H7 (cell line): ENCODE measurements at regions not wholly inside any gene's neighbourhood (a gene's known extent, or its start where the extent isn't known, plus 50 kb on each side); places are given as distances from the start of the nearest gene placed in this dataset.

ENCODE experiments used
- DNase-seq: peaks from one replicate; pipeline ENCODE4 v3.0.0; 2012
- H3K27me3 ChIP-seq: 2 replicates; pipeline ENCODE4 v1.6.0; 2011; ENCODE audit warnings: mild to moderate bottlenecking, low read length; ENCODE audit not compliant: control insufficient read depth, insufficient read depth
- H3K36me3 ChIP-seq: replicated peaks from 2 replicates; pipeline ENCODE4 v1.5.1; 2011; ENCODE audit warnings: low read length; ENCODE audit not compliant: control insufficient read depth, insufficient read depth
- H3K4me3 ChIP-seq: 2 replicates; pipeline ENCODE4 v1.5.1; 2011; ENCODE audit warnings: low read depth, mild to moderate bottlenecking, control low read depth, low read length, moderate library complexity; ENCODE audit not compliant: insufficient read depth

DNA sequence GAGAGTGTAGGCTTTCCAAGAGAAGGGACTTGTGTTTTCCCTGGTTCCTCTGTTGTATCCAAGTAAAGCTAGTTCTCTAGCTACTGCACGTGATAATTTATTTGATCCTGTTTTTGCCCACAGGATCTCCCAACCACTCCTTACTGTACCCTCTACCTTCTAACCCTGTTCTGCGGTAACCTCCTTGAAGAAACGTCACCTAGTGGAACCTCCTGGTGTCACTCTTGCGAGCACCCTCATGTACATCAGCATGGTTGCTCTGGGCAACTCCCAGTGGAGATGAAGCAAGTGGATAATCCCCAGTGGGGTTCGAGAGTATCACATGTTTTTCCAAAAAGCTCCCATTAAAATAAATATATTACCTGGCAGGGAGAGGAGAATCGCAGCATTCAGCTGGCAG lies 108.9 kb upstream of the CLMP start:
- Histone ChIP-seq H3K4me3 (no peak overlapping the region), H3K27me3 (peaks cover 13% of the 10 kb centered on the region), H3K36me3 (no peaks in the 10 kb centered on the region)
- DNase-seq, result no peak

DNA sequence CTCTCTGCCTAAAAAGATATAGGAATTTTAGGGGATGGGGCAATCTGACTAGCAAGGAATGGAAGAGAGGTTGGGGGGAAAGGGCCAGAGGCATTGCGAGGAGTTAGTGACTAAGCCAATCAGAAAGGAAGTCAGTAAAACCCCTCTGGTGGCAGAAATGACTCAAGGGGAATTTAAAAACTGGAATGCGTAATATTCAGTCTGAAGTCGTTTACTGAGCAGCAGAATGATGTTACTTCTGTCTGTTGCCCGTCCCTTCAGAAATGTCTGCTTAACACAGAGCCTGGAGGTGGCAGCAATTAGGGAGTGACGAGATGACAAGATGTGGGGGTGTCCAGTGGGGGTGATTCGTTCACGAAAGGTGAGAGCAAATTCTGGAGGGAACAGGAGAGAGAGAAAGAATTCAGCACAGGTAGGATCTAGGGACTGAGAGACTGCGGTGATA lies 107.7 kb upstream of the CLMP start:
- Histone ChIP-seq H3K36me3 (no peaks in the 10 kb centered on the region), H3K4me3 (no peak overlapping the region), H3K27me3 (peaks cover 13% of the 10 kb centered on the region)
- no peak for DNase-seq

- peaks cover 13% of the 10 kb centered on the region for H3K27me3 ChIP-seq
- H3K36me3 ChIP-seq, result no peaks in the 10 kb centered on the region
- H3K4me3 ChIP-seq, result peak overlapping the region; percentile 48
- DNase-seq, result peak; percentile 97
Observed at GRCh38 chr11:123301696-123302400, 106.8 kb upstream of the CLMP start.

DNA sequence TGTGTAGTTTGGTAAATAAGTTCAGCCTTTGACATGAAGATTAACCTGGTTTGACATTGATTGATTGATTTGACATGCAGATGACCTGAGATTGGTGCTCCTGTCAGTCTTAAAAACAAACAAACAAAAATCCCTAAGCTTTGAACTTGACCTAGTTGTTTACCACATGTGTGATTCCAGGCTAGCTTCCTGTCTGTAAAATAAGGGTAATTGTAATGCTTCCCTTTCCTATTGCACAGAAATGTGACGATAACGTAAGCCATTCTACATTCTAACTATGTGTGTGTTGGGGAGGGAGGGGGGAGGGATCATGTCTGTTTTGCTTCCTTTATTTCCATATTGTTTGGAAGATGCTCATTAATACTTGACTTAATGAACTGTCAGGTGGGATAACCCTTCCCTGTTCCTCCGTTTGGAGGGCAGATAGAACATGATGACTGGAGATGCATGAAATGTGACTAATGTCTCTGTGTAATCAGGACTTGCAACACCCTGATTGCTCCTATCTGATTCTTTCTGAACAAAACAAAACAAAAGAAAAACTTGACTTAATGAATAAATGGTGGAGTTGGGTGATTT lies 106.1 kb upstream of the CLMP start:
- Histone ChIP-seq H3K27me3 (peaks cover 13% of the 10 kb centered on the region), H3K36me3 (no peaks in the 10 kb centered on the region), H3K4me3 (no peak overlapping the region)
- DNase-seq, result no peak

DNA sequence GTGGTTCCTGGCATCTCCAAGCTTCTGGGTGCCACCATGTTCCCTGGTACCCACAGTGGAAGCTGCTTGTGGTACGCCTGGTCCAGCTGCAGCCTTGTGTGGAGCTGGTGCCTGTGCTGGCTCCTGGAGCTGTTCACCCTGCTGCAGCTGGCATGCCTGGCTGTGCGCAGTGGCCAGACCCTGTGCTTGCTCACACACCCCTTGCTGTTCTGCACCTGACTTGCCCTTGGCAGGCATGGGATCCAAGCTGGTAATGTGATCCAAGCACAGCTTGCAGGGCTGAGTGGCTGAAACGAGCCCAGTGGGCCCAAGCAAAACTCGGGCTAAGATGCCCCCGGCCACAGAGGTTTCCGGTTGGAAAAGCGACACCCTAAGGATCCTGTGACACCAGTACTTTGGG lies 104.7 kb upstream of the CLMP start:
- Histone ChIP-seq H3K36me3 (no peaks in the 10 kb centered on the region), H3K4me3 (no peak overlapping the region), H3K27me3 (peaks cover 13% of the 10 kb centered on the region)
- DNase-seq, result no peak

DNA sequence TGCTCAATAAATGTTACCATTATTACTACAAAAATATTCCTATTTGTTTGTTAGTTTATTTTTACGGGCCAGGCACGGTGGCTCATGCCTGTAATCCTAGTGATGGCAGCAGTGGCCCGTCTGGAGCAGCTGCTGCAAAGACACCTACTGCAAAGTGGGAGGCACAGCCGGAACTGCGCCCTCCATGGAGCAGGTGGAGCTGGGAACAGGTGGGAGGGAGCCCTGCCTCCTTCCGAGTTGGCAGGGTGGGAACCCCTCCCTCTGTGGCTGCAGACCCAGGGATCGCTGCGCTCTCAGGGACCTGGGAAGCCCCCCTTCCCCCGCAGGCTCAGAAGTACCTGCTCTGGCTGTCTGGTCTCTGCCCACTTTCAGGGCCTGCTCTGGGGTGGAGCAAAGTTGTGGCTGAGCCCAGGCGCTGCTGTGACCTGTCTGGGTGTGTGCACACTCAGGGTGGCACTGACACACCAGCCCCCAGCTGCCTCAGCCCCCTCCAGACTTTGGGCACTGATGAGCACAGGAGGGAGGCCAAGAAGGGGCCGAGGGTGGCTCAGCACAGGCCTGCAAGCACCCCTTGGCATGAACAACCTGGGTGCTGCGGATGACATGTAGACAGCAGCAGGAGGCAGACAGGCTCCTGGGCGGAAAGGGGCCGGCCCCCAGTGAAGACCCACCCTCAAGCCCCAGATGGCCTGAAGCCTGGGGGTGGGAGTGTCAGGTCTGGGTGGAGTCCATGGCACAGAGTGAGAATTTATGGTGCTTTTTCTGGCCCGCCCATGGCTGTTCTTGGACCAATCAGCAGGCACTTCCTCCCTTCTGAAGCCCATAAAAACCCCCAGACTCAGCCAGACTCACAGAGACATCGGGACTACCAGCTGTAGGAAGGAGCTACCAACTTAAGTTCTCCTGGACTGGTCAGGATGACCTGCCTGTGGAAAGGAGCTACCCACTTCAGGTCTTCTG lies 103.7 kb upstream of the CLMP start:
- Histone ChIP-seq H3K27me3 (peaks cover 13% of the 10 kb centered on the region), H3K4me3 (no peak overlapping the region), H3K36me3 (no peaks in the 10 kb centered on the region)
- peak; percentile 56 for DNase-seq

DNA sequence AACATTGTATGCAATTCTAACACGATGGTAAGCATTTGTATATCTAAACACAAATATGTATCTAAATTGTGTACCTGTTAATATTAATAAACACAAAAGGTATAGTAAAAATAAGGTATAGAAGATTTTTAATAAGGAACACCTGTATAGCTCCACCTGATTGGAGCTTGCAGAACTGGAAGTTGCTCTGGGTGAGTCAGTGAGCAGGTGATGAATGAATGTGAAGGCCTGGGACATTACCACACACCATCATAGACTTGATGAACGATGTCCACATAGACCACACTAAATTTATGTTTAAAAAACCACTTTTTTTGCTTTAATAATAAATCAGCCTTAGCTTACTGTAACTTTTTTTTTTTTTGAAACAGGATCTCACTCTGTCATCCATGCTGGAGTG lies 97.6 kb upstream of the CLMP start:
- no peaks in the 10 kb centered on the region for H3K27me3 ChIP-seq
- H3K4me3 ChIP-seq, result no peak overlapping the region
- DNase-seq, result no peak
- H3K36me3 ChIP-seq, result no peaks in the 10 kb centered on the region

DNA sequence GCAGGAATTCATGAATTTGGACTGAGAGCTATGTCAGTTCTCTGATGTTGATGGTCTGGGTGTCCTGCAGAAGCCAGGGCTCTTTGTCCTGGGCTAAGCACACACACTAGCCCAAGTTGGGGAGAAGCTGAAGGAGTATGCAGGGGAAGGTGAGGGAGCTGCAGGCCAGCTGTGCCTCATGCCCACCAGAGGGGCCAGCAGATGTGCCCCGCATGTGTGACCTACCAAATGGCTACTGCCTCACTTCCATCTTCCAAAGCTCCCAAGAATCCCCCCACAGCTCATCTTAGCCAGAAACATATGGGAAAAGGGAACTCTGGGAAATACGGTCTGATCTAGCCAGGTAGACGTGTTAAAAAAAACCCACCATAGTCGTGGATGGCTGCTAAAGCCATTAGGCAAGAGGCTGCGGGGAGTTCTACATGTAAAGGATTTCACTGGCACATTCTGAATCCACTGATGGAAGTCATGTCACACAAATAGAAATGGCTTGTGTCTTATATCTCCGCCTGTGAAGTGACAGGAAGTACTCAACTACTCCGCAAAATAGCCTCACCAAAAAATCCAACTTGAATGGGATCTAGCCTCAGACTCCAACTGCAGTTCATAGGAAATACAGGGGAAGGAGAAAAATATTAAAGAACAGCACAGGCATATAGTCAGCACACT lies 96.3 kb upstream of the CLMP start:
- Histone ChIP-seq H3K4me3 (no peak overlapping the region), H3K27me3 (no peaks in the 10 kb centered on the region)
- DNase-seq, result no peak

DNA sequence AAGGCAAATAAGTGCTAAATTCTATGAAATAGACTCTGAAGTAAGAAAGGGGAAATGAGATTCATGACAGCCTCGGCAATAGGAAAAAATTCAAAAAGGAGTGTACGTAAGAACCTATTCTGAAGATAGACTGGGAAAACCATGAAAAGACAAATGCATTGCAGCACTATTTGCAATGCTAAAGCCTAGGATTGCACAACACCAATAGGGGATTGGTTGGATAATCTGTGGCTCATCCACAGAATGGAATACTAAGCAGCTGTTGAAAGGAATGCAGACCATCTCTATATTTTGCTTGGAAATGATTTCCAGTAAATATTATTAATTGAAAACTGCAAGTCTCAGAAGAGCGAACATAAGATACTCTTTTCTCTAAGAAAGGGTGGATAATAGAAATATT lies 91.7 kb upstream of the CLMP start:
- H3K27me3 ChIP-seq, result no peaks in the 10 kb centered on the region
- H3K4me3 ChIP-seq, result no peak overlapping the region
- DNase-seq, result no peak
- H3K36me3 ChIP-seq, result no peaks in the 10 kb centered on the region

More for the DNA sequence above, 96.3 kb upstream of the CLMP start:
- no peaks in the 10 kb centered on the region for H3K36me3 ChIP-seq

- no peaks in the 10 kb centered on the region for H3K36me3 ChIP-seq
- H3K27me3 ChIP-seq, result no peaks in the 10 kb centered on the region
- DNase-seq, result no peak
- no peak overlapping the region for H3K4me3 ChIP-seq
Observed at GRCh38 chr11:123286255-123286654, 91.2 kb upstream of the CLMP start.

- DNase-seq, result no peak
- no peaks in the 10 kb centered on the region for H3K27me3 ChIP-seq
- no peak overlapping the region for H3K4me3 ChIP-seq
- H3K36me3 ChIP-seq, result no peaks in the 10 kb centered on the region
Observed at GRCh38 chr11:123284454-123284853, 89.4 kb upstream of the CLMP start.

GRCh38 chr11:123282597-123282996 lies 87.5 kb upstream of the CLMP start:
- H3K4me3 ChIP-seq, result no peak overlapping the region
- H3K36me3 ChIP-seq, result no peaks in the 10 kb centered on the region
- no peak for DNase-seq
- no peaks in the 10 kb centered on the region for H3K27me3 ChIP-seq

DNA sequence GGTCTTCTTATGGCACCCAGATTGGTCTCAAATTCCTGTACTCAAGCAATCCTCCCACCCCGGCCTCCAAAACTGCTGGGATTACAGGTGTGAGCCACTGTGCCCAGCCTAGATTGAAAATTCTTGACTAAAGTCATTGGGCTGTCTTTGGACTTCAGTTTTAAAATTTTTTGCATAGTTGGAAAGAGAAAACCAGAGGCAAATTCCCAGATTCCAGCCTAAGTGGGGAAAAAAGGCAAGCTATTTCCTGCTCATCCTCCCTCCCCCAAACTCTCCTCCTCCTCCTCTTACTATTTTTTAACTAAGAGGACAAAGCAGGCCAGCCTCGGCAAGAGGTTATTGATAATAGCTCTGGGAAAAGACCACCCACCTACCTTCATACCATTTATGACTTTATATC lies 78.6 kb upstream of the CLMP start:
- no peak overlapping the region for H3K4me3 ChIP-seq
- DNase-seq, result no peak
- no peaks in the 10 kb centered on the region for H3K36me3 ChIP-seq
- no peaks in the 10 kb centered on the region for H3K27me3 ChIP-seq

- no peaks in the 10 kb centered on the region for H3K36me3 ChIP-seq
- no peak overlapping the region for H3K4me3 ChIP-seq
- H3K27me3 ChIP-seq, result no peaks in the 10 kb centered on the region
- DNase-seq, result no peak
Observed at GRCh38 chr11:123272565-123272964, 77.5 kb upstream of the CLMP start.
